GM21723 (cell line): ENCODE measurements at regions not wholly inside any gene's neighbourhood (a gene's known extent, or its start where the extent isn't known, plus 50 kb on each side); places are given as distances from the start of the nearest gene placed in this dataset.

ENCODE experiments used
- ATAC-seq: cut with Tn5 transposase; IDR thresholded peaks from one replicate; pipeline ENCODE4 v1.9.1; 2021; ENCODE audit warnings: mild to moderate bottlenecking, moderate library complexity; ENCODE audit not compliant: unreplicated experiment

DNA sequence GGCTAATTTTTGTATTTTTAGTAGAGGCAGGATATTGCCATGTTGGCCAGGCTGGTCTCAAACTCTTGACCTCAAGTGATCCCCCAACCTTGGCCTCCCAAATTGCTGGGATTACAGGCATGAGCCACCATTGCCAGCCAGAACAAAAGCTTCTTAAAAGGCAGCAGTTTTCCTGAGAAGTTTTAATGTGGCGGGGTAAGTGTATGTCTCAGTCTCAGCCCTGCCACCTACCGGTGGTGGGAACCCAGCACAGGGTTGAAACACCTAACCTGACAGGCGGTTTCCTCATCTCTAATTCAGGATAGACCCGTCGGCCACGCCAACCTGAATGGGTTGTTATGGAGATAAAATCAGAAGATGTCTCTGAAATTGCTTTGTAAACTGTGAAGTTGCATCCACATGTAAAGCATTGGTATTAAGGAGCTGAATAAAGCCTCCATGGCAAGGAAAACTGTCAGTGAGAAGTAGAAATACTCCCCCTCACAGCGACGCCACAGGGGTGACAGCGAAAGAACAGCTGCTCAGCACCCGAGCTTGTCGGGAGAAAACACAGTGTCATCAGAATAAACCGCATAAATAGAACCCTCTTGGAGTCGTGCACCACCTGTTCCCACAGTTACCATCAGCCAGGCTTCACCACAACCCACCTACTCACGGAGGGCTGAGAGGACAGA lies 165.9 kb upstream of the NCAM1 start:
- ATAC-seq: no peak

DNA sequence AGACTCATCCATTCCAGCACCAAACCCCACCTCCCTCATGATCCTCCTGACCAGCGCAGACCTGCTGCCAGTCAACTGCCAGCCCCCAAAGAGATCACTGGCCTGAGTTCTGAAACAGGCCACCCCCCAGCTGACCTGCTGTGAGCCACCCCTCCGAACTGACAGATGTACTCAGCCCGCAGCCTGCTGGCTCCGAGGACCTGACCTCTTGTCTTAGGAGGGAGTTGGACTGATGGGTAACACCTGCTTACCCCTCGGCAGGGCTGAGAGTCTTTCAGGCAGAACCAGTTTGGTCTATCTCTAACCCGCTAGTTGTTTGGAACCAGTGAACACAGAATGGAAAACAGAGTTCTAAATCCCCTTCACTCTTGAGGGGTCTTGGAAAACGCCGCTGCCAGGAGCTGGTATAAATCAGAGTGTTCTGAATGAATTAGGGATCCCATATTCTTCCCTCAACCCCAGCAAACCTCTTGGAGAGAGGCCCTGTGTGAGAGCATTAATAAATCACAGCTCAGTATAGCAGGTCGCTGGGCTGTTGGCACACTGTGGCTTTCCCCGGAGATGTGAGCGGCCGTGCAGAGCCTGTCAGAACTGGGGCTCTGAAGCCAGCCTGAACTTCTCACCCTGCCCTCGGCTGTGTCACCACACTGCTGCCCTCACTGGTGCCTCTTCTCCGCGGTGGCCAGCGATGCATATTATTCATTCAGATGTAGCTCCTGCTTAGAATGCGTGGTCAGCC lies 165.1 kb upstream of the NCAM1 start:
- no peak for ATAC-seq

GRCh38 chr11:112797092-112797491 lies 164.1 kb upstream of the NCAM1 start:
- no peak for ATAC-seq

DNA sequence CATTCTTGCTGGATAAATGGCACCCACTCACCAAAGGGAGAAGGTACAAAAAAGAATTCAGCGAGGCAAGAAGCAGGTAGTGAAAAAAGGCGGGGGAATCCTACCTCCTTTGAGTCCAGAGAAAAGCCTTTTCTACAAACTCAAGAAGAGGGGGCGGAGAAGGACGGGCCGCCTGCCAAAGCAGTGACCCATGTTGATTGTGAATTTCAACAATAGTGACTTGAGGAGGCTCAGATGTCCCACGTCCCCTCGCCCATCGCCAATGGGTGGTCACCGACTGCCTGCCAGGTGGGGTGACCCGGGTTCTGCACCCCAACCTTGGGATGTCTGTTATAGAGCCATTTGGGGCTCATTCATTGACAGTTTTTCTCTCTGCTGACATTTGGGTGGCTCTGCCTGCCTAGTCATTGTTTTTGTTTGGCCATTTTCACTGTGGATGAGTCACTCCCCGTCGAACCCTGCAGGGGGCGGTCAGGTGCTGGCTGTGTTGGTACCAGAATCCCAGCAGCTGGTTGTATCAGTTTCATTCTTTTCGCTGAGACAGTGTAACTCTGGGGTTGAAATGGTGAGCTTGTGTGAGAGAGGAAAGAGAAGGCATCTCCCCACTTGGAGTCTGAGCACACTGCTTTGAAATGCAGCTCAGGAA lies 163.4 kb upstream of the NCAM1 start:
- ATAC-seq: no peak

DNA sequence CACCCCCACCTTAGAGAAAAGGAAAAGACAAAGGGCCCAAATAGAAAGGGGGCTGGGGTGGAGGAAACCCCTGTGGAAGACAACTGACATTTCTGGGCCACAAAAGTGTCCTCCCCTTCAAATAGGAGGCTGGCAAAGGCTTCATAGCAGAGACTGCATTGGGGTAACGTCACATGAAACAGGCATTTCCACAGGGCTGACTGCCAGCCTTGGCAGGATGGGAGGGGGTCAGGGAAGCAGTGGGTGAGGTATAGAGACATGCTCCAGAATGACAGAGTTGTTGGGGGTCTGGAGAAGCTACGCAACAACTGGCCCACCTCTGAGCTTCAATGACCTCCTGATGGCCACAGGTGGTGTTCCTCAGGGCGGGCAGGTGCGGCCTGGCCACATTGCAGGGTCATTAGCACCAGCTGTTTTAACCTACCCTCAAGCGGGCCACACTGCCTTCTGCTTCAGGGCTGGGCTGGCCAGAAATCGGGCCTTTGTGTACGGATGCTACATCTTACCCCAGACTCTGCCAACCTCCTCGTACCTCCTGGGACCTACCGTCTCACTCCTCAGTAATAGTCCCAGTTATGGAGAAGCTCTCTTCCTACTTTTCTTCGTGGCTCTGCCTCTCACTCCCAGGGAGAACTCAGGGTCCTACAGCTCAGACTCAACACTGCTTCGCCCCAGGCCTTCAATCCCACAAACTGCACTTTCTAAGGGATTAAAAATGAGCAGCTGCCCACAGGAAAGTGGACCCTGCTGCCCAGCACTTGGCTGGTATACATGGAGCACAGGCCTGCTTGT lies 160.0 kb upstream of the NCAM1 start:
- ATAC-seq: no peak

GRCh38 chr11:112801817-112802088 lies 159.5 kb upstream of the NCAM1 start:
- no peak for ATAC-seq

GRCh38 chr11:112805658-112806057 lies 155.6 kb upstream of the NCAM1 start:
- ATAC-seq: no peak

GRCh38 chr11:112806256-112806655 lies 155.0 kb upstream of the NCAM1 start:
- no peak for ATAC-seq

DNA sequence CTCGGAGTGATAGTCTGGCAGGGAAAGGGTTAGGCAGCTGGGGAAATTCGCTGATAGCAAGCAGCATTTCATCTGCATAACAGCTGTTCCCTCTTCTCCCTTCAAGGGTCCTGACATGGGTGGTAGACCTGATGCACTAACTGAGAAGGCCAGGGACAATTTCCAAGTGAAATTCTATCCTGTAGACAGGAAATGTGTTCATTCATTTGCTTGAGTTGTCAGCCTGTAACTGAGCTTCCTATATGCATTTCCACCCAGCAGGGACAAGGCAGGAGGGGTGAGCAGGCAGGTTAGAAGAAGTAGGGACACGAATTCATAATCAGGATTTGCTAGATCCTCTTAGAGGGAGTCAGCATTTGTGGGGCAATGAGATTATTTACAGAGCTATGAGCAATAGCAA lies 154.3 kb upstream of the NCAM1 start:
- no peak for ATAC-seq

- ATAC-seq: no peak
Observed at GRCh38 chr11:112809429-112809828, 151.8 kb upstream of the NCAM1 start.

DNA sequence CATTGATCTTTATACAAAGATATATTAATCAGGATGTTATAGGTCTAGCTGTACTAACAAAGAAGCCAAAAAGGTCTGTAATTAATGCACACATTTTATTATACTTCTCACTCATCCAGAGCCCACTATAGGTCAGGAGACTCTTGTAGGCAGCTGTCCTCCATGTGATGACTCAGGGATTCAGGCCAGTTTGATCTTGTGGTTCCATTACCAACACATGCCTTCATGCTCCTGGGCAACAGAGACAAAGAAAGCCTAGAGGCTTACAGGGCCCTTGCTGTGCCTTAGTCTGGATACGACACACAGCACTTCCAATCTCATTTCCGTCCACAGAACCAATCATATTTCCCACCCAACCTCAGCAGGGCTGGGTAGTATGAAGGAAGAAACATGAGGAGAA lies 150.3 kb upstream of the NCAM1 start:
- no peak for ATAC-seq

DNA sequence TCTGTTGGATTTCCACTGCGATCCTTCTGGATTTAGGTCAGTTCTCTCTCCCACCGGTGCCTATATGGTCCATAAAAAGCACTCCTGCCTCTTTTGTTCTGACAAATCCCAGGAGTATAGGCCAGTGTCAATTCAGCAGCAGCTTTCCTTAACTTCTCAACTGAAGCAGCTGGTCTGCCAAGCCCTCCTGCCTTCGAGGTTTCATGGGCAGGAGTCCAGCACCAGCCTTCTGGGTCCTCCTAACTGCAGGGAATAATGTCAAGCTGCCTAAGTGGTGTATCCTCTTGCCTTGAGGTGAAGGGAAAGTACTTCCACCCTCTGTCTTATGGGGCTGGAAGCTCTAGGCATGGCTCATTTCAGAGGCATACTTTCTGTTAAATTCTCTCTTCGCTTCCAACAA lies 149.4 kb upstream of the NCAM1 start:
- no peak for ATAC-seq

DNA sequence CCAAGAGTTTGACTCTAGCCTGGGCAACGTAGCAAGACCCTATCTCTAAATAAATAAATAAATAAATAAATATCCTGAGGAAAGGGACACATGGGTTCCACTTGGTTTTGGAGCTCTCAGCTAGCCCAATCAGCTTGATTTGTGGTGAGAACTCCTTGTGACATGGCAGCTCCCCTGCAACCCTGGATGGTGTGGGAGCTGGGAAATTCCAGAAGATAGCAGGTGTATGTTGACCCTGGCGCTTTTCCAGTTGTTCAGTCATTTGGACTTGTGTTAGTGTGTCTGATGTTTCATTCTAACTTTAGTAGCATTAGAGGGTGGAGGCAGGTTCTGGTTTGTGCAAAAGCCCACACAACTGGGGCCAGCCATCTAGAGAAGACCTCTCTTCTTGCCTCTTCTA lies 148.5 kb upstream of the NCAM1 start:
- no peak for ATAC-seq

GRCh38 chr11:112814168-112814567 lies 147.1 kb upstream of the NCAM1 start:
- ATAC-seq: no peak

- no peak for ATAC-seq
Observed at GRCh38 chr11:112817376-112817775, 143.8 kb upstream of the NCAM1 start.

DNA sequence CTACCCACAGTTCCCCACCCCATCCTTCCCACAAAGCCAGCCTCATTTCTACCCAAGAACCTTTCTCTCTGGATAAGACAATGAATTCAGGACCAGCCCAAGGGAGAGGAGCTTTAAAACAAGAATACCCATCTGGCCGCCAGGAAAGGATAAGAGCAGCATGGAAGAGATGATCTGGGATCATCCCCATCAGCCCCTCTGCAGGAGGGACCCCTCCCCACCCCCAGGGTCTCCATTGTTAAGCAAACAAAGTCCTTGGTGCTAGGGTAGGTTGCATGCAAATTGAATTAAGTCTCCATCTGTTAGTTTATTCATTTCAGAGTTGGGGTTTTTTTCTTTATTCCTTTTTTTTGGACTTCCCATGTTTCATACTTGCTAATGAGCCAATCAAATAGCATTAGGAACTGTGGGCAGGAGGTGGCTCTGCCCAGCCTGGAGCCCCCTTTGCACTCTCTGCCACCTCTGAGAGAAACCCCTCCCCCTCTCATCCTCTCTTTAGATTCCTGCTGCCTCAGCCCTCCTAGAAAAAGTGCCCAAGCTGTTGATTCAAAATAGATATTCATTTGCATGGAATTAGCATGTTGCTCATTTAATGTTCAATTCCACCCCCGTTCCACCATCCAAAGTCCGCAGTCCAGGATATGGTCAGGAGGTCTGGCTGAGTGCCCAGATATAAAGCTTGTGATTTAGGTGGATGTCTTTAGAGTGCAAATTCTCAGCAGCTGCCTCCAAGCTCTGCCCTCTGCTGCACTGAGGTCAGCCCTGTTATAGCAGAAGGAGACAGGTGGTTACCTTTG lies 138.5 kb upstream of the NCAM1 start:
- no peak for ATAC-seq

DNA sequence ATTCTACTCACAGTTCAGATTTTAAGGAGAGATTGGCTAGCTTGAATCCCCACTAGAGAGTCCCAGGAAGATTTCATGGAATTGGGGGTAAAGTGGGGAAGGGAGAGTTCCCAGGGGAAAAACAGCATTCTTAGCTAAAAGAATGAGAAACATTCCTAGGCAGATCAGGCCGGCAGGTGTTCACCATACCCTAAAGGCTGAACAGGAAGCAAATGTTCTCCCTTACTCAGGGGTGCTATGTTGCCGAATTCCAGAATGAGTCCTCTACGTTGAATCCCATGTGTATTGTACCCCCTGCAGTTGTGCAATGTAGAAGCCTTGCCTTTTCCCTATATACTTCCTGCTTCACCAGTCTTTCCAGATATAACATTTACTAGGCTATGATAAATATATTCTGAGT lies 135.2 kb upstream of the NCAM1 start:
- ATAC-seq: no peak

DNA sequence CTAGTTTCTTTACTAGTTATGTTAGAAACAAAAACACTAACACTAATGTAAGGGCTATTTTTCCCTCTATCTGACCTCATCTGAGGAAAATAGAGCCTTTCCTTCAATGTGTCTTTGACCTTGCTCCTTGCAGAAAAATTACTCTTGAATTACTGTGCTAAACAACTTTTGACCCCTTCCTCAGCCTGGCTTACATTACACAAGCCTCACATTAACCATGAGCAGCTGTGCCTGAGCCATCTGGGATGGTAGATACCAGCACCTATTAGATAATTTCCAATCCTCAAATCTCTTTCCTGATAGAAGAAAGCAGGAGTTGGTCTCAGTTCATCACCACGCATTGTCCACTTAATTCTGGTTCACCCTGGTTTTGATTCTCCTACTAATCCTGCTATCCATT lies 134.4 kb upstream of the NCAM1 start:
- no peak for ATAC-seq

- no peak for ATAC-seq
Observed at GRCh38 chr11:112828421-112828820, 132.8 kb upstream of the NCAM1 start.

GRCh38 chr11:112829971-112830654 lies 131.1 kb upstream of the NCAM1 start:
- no peak for ATAC-seq
